H1 (cell line): ENCODE measurements at regions not wholly inside any gene's neighbourhood (a gene's known extent, or its start where the extent isn't known, plus 50 kb on each side); places are given as distances from the start of the nearest gene placed in this dataset.

Experiments
- SP2 ChIP-seq: IDR thresholded peaks from 2 replicates; pipeline ENCODE4 v1.6.1; 2012; ENCODE audit warnings: mild to moderate bottlenecking, low read length, inconsistent platforms

- TF ChIP-seq SP2: no peak
- TF ChIP-seq, all 59 proteins: peak for 0
Observed at GRCh38 chr5:138637256-138637655, 62.1 kb upstream of the HSPA9 start (continued).
